ENCODE measurements at regions not wholly inside any gene's neighbourhood (a gene's known extent, or its start where the extent isn't known, plus 50 kb on each side); places are given as distances from the start of the nearest gene placed in this dataset.

DNA sequence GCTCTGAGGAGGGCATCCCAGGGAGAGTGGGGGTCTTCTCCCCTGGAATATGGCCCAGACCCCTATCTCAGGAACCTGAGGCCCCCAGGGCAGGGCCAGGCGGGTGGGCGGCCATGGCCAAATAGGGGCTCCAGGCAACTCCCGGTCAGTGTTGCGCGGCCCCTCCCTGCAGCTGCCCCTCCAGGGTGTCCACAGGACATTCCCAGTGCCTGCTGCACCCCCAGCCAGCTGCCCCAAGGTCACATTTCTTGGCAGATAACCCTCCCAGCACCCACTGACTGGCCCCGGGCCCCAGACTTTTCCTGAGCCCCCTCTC lies 53.6 kb upstream of the EGFL7 start (continued):
- TF ChIP-seq, protein P1, sequence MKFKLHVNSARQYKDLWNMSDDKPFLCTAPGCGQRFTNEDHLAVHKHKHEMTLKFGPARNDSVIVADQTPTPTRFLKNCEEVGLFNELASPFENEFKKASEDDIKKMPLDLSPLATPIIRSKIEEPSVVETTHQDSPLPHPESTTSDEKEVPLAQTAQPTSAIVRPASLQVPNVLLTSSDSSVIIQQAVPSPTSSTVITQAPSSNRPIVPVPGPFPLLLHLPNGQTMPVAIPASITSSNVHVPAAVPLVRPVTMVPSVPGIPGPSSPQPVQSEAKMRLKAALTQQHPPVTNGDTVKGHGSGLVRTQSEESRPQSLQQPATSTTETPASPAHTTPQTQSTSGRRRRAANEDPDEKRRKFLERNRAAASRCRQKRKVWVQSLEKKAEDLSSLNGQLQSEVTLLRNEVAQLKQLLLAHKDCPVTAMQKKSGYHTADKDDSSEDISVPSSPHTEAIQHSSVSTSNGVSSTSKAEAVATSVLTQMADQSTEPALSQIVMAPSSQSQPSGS (IDR thresholded peaks at IDR 0.05; ENCODE audit: low read length), result no peak
- no peak for TF ChIP-seq ASH2L (IDR thresholded peaks at IDR 0.05; ENCODE audit: low read length)
